ENCODE measurements at regions not wholly inside any gene's neighbourhood (a gene's known extent, or its start where the extent isn't known, plus 50 kb on each side); places are given as distances from the start of the nearest gene placed in this dataset.

- no peak for DNase-seq
- no peaks in the 10 kb centered on the region for H3K27me3 ChIP-seq
- WGBS (ENCODE audit: insufficient coverage, low coverage, low lambda C conversion rate, missing lambda C conversion rate) = 89% methylated on average over 14 of the region's 20 CpGs
Measured at GRCh38 chr11:71118671-71119250, 133.6 kb downstream of the SHANK2 start.

GRCh38 chr11:71117311-71117710, 135.1 kb downstream of the SHANK2 start:
- Histone ChIP-seq H3K4me3 (no peak overlapping the region), H3K27ac (no peak overlapping the region), H3K9me3 (no peaks in the 10 kb centered on the region), H3K36me3 (peaks cover 0 to 5% (median 0%) of the 10 kb centered on the region in 4 donors), H3K4me1 (peaks cover 0 to 11% (median 0%) of the 10 kb centered on the region in 4 donors), H3K27me3 (no peaks in the 10 kb centered on the region)
- DNase-seq (no peak), ATAC-seq (peak in 3 of 4 donors; percentile 8 to 41 (median 31))
- WGBS (ENCODE audit: insufficient coverage, low coverage, low lambda C conversion rate, missing lambda C conversion rate) = 35% methylated on average over 4 of the region's 5 CpGs
- TF ChIP-seq, protein P1, sequence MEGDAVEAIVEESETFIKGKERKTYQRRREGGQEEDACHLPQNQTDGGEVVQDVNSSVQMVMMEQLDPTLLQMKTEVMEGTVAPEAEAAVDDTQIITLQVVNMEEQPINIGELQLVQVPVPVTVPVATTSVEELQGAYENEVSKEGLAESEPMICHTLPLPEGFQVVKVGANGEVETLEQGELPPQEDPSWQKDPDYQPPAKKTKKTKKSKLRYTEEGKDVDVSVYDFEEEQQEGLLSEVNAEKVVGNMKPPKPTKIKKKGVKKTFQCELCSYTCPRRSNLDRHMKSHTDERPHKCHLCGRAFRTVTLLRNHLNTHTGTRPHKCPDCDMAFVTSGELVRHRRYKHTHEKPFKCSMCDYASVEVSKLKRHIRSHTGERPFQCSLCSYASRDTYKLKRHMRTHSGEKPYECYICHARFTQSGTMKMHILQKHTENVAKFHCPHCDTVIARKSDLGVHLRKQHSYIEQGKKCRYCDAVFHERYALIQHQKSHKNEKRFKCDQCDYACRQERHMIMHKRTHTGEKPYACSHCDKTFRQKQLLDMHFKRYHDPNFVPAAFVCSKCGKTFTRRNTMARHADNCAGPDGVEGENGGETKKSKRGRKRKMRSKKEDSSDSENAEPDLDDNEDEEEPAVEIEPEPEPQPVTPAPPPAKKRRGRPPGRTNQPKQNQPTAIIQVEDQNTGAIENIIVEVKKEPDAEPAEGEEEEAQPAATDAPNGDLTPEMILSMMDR (IDR thresholded peaks at IDR 0.05) = no peak
- no peak for TF ChIP-seq POLR2A (IDR thresholded peaks at IDR 0.05)
- intact Hi-C loops (cut with DNase I) = loop anchor here in 1 of 2 donors (10.0 kb wide), 1 partner anchor 227 kb away; no protein-coding TSS in a partner anchor

More at GRCh38 chr11:71118671-71119250, 133.6 kb downstream of the SHANK2 start:
- Histone ChIP-seq H3K4me1 (peaks cover 0 to 5% (median 0%) of the 10 kb centered on the region in 4 donors), H3K36me3 (peaks cover 0 to 3% (median 0%) of the 10 kb centered on the region in 4 donors), H3K27ac (no peak overlapping the region), H3K9me3 (no peaks in the 10 kb centered on the region), H3K4me3 (no peak overlapping the region)
- intact Hi-C loops (cut with DNase I) = loop anchor here in 1 of 2 donors (10.0 kb wide), 1 partner anchor 226 kb away; no protein-coding TSS in a partner anchor
- TF ChIP-seq POLR2A (IDR thresholded peaks at IDR 0.05) = no peak
- TF ChIP-seq, protein P1 (IDR thresholded peaks at IDR 0.05) = no peak
- ATAC-seq = no peak

DNA sequence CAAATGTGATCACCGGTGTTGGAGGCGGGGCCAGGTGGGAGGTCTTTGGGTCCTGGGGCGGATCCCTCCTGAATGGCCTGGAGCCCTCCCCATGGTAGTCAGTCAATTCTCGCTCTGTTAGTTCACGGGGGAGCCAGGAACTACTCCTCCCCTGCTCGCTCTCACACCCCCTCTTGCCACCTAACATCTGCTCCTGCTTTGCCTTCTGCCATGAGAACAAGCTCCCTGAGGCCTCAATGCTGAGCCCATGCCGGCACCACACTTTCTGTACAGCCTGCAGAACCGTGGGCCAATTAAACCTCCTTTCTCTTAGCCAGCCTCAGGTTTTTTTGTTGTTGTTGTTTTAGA, 135.7 kb downstream of the SHANK2 start:
- Histone ChIP-seq H3K27ac (no peak overlapping the region), H3K9me3 (no peaks in the 10 kb centered on the region), H3K4me3 (no peak overlapping the region), H3K4me1 (peaks cover 0 to 11% (median 0%) of the 10 kb centered on the region in 4 donors), H3K27me3 (no peaks in the 10 kb centered on the region), H3K36me3 (peaks cover 0 to 7% (median 0%) of the 10 kb centered on the region in 4 donors)
- ATAC-seq (no peak), DNase-seq (no peak)
- TF ChIP-seq, protein P1 (IDR thresholded peaks at IDR 0.05) = no peak
- 94% methylated on average over 2 of the region's 8 CpGs for WGBS (ENCODE audit: insufficient coverage, low coverage, low lambda C conversion rate, missing lambda C conversion rate)
- intact Hi-C loops (cut with DNase I) = loop anchor here in 1 of 2 donors (10.0 kb wide), 1 partner anchor 228 kb away; no protein-coding TSS in a partner anchor

DNA sequence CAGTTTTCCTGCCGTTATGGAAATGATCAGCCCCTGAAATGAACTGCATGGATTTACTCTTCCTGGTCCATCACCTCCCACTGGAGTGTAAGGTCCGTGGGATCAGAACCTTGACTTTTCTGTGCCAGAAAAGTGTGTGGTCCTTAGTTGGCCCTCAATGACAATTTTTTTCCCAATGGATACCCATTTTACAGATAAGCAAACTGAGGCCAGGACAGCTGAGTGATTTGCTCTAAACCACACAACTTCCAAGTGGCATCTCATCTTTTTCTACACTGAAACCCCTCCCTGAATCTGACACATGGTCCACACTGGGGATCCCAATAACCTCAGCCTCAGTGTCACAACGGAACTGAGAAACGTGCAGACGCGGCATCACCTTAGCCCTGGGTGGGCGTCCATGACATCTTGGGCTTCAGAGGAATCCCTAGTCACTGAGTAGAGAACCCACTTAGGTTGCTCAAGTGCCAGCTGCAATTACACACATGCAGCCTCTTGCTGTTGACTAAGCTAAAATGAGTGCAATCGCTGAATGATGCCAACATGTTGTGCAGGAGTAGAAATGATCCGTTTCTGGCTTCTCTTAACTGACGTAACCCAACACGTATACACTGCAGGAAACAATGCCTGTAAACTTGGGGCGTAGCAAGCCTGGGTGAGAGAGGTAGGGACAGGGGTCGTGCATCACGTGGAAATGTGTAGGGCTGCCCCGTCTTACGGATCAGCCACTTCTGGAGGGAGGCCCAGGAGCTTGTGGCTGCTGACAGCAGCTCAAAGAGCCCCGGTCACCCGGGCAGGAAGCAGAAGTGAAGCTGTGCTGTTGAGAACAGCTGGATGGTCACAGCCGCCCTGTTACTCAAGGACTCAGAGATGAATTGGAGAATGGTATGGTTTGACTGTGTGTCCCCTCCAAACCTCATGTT, 136.3 kb downstream of the SHANK2 start:
- no peak for TF ChIP-seq POLR2A (IDR thresholded peaks at IDR 0.05)
- TF ChIP-seq, protein P1 (IDR thresholded peaks at IDR 0.05) = no peak
- no peak for DNase-seq
- WGBS (ENCODE audit: insufficient coverage, low coverage, low lambda C conversion rate, missing lambda C conversion rate) = 83% methylated on average over 13 of the region's 19 CpGs
- Histone ChIP-seq H3K36me3 (peaks cover 0 to 7% (median under 1%) of the 10 kb centered on the region in 4 donors), H3K9me3 (no peaks in the 10 kb centered on the region), H3K27me3 (no peaks in the 10 kb centered on the region), H3K27ac (no peak overlapping the region), H3K4me3 (no peak overlapping the region), H3K4me1 (peaks cover 0 to 11% (median 0%) of the 10 kb centered on the region in 4 donors)
- no peak for ATAC-seq
- intact Hi-C loops (cut with DNase I) = loop anchor here in 1 of 2 donors (10.0 kb wide), 1 partner anchor 229 kb away; no protein-coding TSS in a partner anchor
